Fibroblast of villous mesenchyme (primary cell): ENCODE measurements at regions not wholly inside any gene's neighbourhood (a gene's known extent, or its start where the extent isn't known, plus 50 kb on each side); places are given as distances from the start of the nearest gene placed in this dataset.
"Not testable (repeated sequence)": the region's sequence is repeated elsewhere in the genome, so short reads cannot be mapped to it uniquely, and the experiment has no call there.

Experiments used
- DNase-seq: peaks from one replicate; pipeline ENCODE4 v3.0.0-alpha.2; 2010; ENCODE audit warnings: low read depth
- H3K4me3 ChIP-seq: 2 replicates; pipeline ENCODE4 v1.5.1; 2011; ENCODE audit warnings: low read depth, mild to moderate bottlenecking, low read length

DNA sequence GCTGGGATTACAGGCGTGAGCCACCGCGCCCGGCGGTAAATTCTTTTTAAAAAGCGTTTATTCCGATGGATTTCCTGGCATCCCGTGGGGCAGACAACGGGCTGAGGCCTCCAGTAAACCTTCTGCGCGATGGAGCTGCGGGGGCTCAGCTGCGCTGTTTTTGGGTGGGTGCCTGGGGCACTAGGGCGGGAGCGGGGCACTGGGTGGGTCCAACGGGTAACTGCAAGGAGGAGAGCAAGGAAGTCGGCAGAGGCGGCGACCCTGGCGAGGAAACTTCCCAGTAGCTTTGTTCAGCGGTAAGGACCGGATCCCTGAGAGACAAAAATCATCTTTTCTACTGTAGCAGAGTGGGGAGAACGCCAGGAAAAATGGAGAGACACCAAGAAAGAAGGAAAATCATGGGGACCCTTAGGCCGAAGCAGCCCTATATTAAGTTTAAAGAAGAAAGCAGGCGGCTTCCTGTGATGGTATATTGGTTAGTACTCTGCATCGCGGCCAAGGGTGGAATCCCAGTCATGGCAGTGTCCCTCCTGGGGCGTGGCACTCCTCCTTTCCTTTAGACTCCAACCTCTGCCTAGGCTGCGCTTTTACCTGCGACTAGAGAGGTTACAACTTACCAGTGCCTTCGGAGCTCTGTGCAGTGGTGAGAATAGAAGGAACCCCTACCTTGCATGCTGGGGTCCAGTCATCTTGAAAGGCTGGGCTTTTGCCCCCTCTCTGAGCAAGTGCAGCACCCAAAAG, 63.0 kb upstream of the NBPF20 start:
- DNase-seq, H3K4me3 ChIP-seq: not testable (repeated sequence)

GRCh38 chr1:145487156-145487555, 61.8 kb upstream of the NBPF20 start:
- H3K4me3 ChIP-seq: peak overlapping the region; percentile 41

GRCh38 chr1:145484257-145484656, 58.9 kb upstream of the NBPF20 start:
- not testable (repeated sequence) for DNase-seq, H3K4me3 ChIP-seq

More at GRCh38 chr1:145487156-145487555, 61.8 kb upstream of the NBPF20 start:
- not testable (repeated sequence) for DNase-seq

GRCh38 chr1:145482214-145482860, 56.9 kb upstream of the NBPF20 start:
- DNase-seq, H3K4me3 ChIP-seq: not testable (repeated sequence)

GRCh38 chr1:145475962-145476361, 50.6 kb upstream of the NBPF20 start:
- not testable (repeated sequence) for DNase-seq

GRCh38 chr1:145475369-145475915, 50.0 kb upstream of the NBPF20 start:
- peak overlapping the region; percentile 46 for H3K4me3 ChIP-seq
- DNase-seq: peak; percentile 27

More at GRCh38 chr1:145475962-145476361, 50.6 kb upstream of the NBPF20 start:
- peak overlapping the region; percentile 46 for H3K4me3 ChIP-seq
